GM23338 (cell line): ENCODE measurements at regions not wholly inside any gene's neighbourhood (a gene's known extent, or its start where the extent isn't known, plus 50 kb on each side); places are given as distances from the start of the nearest gene placed in this dataset.
A peak's percentile ranks its signal among the peaks of the same experiment; 100 is the strongest.

ENCODE experiments used
- ATAC-seq: fragments of 200-7000 bp; cut with Tn5 transposase; 3 replicates; pipeline ENCODE4 v1.9.1; 2020
- DNase-seq: peaks from one replicate; pipeline ENCODE4 v3.0.0-alpha.2; 2015; ENCODE audit warnings: low spot score
- H2AFZ ChIP-seq: fragments of 200-600 bp; sonication (generic); 2 replicates; pipeline ENCODE4 v1.8.0; 2016; ENCODE audit warnings: antibody characterized with exemption, mild to moderate bottlenecking, moderate library complexity
- H3F3A ChIP-seq: fragments of 200-600 bp; sonication (generic); replicated peaks from 2 replicates; pipeline ENCODE4 v1.8.0; 2017; ENCODE audit warnings: antibody characterized with exemption, mixed run types, low read depth
- H3K27ac ChIP-seq: fragments of 200-600 bp; sonication (generic); 2 replicates; pipeline ENCODE4 v1.6.1; 2016; ENCODE audit warnings: low read depth
- H3K27me3 ChIP-seq: fragments of 200-600 bp; sonication (generic); 2 replicates; pipeline ENCODE4 v1.8.0; 2016; ENCODE audit warnings: mild to moderate bottlenecking, mixed run types, moderate library complexity; ENCODE audit not compliant: insufficient read depth
- H3K36me3 ChIP-seq: fragments of 200-600 bp; sonication (generic); 2 replicates; pipeline ENCODE4 v1.8.0; 2016; ENCODE audit warnings: mild to moderate bottlenecking; ENCODE audit not compliant: insufficient read depth
- H3K4me1 ChIP-seq: fragments of 200-600 bp; sonication (generic); 2 replicates; pipeline ENCODE4 v1.8.0; 2016; ENCODE audit warnings: mild to moderate bottlenecking, moderate library complexity; ENCODE audit not compliant: insufficient read depth
- H3K4me2 ChIP-seq: fragments of 200-600 bp; sonication (generic); 2 replicates; pipeline ENCODE4 v1.7.1; 2017; ENCODE audit warnings: mixed run types
- H3K4me3 ChIP-seq: fragments of 200-600 bp; sonication (generic); 2 replicates; pipeline ENCODE4 v1.6.1; 2016; ENCODE audit warnings: mixed run types
- H3K79me2 ChIP-seq: fragments of 200-600 bp; sonication (generic); replicated peaks from 2 replicates; pipeline ENCODE4 v1.8.0; 2017; ENCODE audit warnings: mild to moderate bottlenecking; ENCODE audit not compliant: insufficient read depth
- H3K9me2 ChIP-seq: fragments of 200-600 bp; sonication (generic); 2 replicates; pipeline ENCODE4 v1.8.0; 2017; ENCODE audit not compliant: insufficient read depth
- H4K20me1 ChIP-seq: fragments of 200-600 bp; sonication (generic); replicated peaks from 2 replicates; pipeline ENCODE4 v1.8.0; 2017; ENCODE audit warnings: mild to moderate bottlenecking; ENCODE audit not compliant: insufficient read depth
- H3K27ac Mint-ChIP-seq: 2 replicates; pipeline ENCODE4 v1.8.0; 2020; ENCODE audit warnings: inconsistent platforms, mild to moderate bottlenecking, moderate library complexity, mixed read lengths
- H3K27me3 Mint-ChIP-seq: 3 replicates; pipeline ENCODE4 v1.8.0; 2022; ENCODE audit warnings: low read depth, mild to moderate bottlenecking, moderate library complexity, mixed read lengths, inconsistent platforms; ENCODE audit not compliant: insufficient read depth, poor library complexity
- H3K36me3 Mint-ChIP-seq: 3 replicates; pipeline ENCODE4 v1.8.0; 2021; ENCODE audit warnings: low read depth, mild to moderate bottlenecking, inconsistent platforms, moderate library complexity, mixed read lengths
- H3K4me1 Mint-ChIP-seq: 3 replicates; pipeline ENCODE4 v1.8.0; 2020; ENCODE audit warnings: mild to moderate bottlenecking, inconsistent platforms, mixed read lengths
- H3K4me3 Mint-ChIP-seq: 3 replicates; pipeline ENCODE4 v1.8.0; 2021; ENCODE audit warnings: moderate library complexity, mild to moderate bottlenecking, inconsistent platforms, mixed read lengths
- H3K9me3 Mint-ChIP-seq: 3 replicates; pipeline ENCODE4 v1.8.0; 2020; ENCODE audit warnings: moderate library complexity, mild to moderate bottlenecking, inconsistent platforms, mixed read lengths
- CREB1 ChIP-seq: fragments of 250-450 bp; sonication (Bioruptor Pico); IDR thresholded peaks from 2 replicates; pipeline ENCODE4 v1.5.0; 2020; ENCODE audit warnings: low read depth, mild to moderate bottlenecking, moderate library complexity
- ETS1 ChIP-seq: IDR thresholded peaks from 2 replicates; pipeline ENCODE4 v1.6.1; 2016; ENCODE audit warnings: antibody characterized with exemption
- EZH2 ChIP-seq: fragments of 200-600 bp; sonication (generic); IDR thresholded peaks from one replicate; pipeline ENCODE4 v1.8.0; 2017; ENCODE audit warnings: antibody characterized with exemption, mild to moderate bottlenecking, low read depth; ENCODE audit not compliant: unreplicated experiment
- EZH2phosphoT487 ChIP-seq: fragments of 200-600 bp; sonication (generic); IDR thresholded peaks from one replicate; pipeline ENCODE4 v1.8.1; 2018; ENCODE audit warnings: antibody characterized with exemption; ENCODE audit not compliant: unreplicated experiment
- JUNB ChIP-seq: IDR thresholded peaks from one replicate; pipeline ENCODE4 v1.6.1; 2016; ENCODE audit warnings: antibody characterized with exemption; ENCODE audit not compliant: unreplicated experiment
- NANOG ChIP-seq: IDR thresholded peaks from 2 replicates; pipeline ENCODE4 v1.6.1; 2016; ENCODE audit warnings: antibody characterized with exemption, borderline replicate concordance
- POLR2AphosphoS5 ChIP-seq: IDR thresholded peaks from 2 replicates; pipeline ENCODE4 v1.6.1; 2016; ENCODE audit warnings: antibody characterized with exemption, low read depth
- STAT1 ChIP-seq: IDR thresholded peaks from one replicate; pipeline ENCODE4 v1.6.1; 2016; ENCODE audit warnings: antibody characterized with exemption; ENCODE audit not compliant: unreplicated experiment
- ZNF114 ChIP-seq: fragments of 250-450 bp; sonication (Bioruptor Pico); IDR thresholded peaks from 2 replicates; pipeline ENCODE4 v1.5.0; 2020; ENCODE audit warnings: mild to moderate bottlenecking, moderate library complexity
- ZNF331 ChIP-seq: fragments of 250-450 bp; sonication (Bioruptor Pico); IDR thresholded peaks from 2 replicates; pipeline ENCODE4 v1.5.0; 2020; ENCODE audit warnings: low read depth, mild to moderate bottlenecking, moderate library complexity
- TF ChIP-seq, protein P1 (sequence below): IDR thresholded peaks from one replicate; pipeline ENCODE4 v1.6.1; 2018; ENCODE audit warnings: antibody characterized with exemption; ENCODE audit not compliant: unreplicated experiment
- TF ChIP-seq, protein P2 (sequence below), 2 experiments: fragments of 200-600 bp in 1 of 2; sonication (generic) in 1 of 2; conservative IDR thresholded peaks; 2 replicates each; pipeline versions ENCODE4 v1.5.1 to v1.6.1; 2016 to 2017; ENCODE audit warnings: antibody characterized with exemption in 2 of 2, low read depth in 2 of 2, mild to moderate bottlenecking in 2 of 2, moderate library complexity in 1 of 2
- TF ChIP-seq, protein P3 (sequence below): fragments of 250-450 bp; sonication (Bioruptor Pico); IDR thresholded peaks from 2 replicates; pipeline ENCODE4 v1.5.0; 2020; ENCODE audit warnings: mild to moderate bottlenecking, moderate library complexity

GRCh38 chr4:26048378-26048882, 134.4 kb downstream of the SMIM20 start:
- Histone ChIP-seq H3K79me2 (no peaks in the 10 kb centered on the region), H3K4me1 (peaks cover 5% of the 10 kb centered on the region), H3F3A (no peaks in the 10 kb centered on the region), H3K9me2 (peaks cover 24% of the 10 kb centered on the region), H3K4me3 (no peak overlapping the region), H3K27me3 (no peaks in the 10 kb centered on the region), H2AFZ (peak overlapping the region; percentile 83), H4K20me1 (no peaks in the 10 kb centered on the region), H3K27ac (no peak overlapping the region), H3K36me3 (no peaks in the 10 kb centered on the region), H3K4me2 (no peak overlapping the region)
- H3K9me3 Mint-ChIP-seq: peaks cover 3% of the 10 kb centered on the region; the same call in 2 of the 3 replicates
- 0 out of 3 replicates have a peak, but pooled peaks cover 3% of the 10 kb centered on the region for H3K36me3 Mint-ChIP-seq
- no peak for DNase-seq
- H3K27ac Mint-ChIP-seq: no peak overlapping the region
- no peak for ATAC-seq
- peaks cover 10% of the 10 kb centered on the region; the same call in 2 of the 3 replicates for H3K4me1 Mint-ChIP-seq
- no peak for TF ChIP-seq STAT1
- TF ChIP-seq, protein P1, sequence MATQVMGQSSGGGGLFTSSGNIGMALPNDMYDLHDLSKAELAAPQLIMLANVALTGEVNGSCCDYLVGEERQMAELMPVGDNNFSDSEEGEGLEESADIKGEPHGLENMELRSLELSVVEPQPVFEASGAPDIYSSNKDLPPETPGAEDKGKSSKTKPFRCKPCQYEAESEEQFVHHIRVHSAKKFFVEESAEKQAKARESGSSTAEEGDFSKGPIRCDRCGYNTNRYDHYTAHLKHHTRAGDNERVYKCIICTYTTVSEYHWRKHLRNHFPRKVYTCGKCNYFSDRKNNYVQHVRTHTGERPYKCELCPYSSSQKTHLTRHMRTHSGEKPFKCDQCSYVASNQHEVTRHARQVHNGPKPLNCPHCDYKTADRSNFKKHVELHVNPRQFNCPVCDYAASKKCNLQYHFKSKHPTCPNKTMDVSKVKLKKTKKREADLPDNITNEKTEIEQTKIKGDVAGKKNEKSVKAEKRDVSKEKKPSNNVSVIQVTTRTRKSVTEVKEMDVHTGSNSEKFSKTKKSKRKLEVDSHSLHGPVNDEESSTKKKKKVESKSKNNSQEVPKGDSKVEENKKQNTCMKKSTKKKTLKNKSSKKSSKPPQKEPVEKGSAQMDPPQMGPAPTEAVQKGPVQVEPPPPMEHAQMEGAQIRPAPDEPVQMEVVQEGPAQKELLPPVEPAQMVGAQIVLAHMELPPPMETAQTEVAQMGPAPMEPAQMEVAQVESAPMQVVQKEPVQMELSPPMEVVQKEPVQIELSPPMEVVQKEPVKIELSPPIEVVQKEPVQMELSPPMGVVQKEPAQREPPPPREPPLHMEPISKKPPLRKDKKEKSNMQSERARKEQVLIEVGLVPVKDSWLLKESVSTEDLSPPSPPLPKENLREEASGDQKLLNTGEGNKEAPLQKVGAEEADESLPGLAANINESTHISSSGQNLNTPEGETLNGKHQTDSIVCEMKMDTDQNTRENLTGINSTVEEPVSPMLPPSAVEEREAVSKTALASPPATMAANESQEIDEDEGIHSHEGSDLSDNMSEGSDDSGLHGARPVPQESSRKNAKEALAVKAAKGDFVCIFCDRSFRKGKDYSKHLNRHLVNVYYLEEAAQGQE: no peak
- no peak for TF ChIP-seq EZH2
- TF ChIP-seq ETS1: no peak
- TF ChIP-seq JUNB: no peak
- no peak for TF ChIP-seq POLR2AphosphoS5
- TF ChIP-seq EZH2phosphoT487: no peak
- no peak for TF ChIP-seq NANOG
- no peak for TF ChIP-seq CREB1 (CRISPR knock-in tag)
- TF ChIP-seq, protein P2, sequence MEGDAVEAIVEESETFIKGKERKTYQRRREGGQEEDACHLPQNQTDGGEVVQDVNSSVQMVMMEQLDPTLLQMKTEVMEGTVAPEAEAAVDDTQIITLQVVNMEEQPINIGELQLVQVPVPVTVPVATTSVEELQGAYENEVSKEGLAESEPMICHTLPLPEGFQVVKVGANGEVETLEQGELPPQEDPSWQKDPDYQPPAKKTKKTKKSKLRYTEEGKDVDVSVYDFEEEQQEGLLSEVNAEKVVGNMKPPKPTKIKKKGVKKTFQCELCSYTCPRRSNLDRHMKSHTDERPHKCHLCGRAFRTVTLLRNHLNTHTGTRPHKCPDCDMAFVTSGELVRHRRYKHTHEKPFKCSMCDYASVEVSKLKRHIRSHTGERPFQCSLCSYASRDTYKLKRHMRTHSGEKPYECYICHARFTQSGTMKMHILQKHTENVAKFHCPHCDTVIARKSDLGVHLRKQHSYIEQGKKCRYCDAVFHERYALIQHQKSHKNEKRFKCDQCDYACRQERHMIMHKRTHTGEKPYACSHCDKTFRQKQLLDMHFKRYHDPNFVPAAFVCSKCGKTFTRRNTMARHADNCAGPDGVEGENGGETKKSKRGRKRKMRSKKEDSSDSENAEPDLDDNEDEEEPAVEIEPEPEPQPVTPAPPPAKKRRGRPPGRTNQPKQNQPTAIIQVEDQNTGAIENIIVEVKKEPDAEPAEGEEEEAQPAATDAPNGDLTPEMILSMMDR (conservative IDR thresholded peaks at IDR 0.05; ENCODE audit: low read depth in 2 of 2): no peak
- TF ChIP-seq, protein P3, sequence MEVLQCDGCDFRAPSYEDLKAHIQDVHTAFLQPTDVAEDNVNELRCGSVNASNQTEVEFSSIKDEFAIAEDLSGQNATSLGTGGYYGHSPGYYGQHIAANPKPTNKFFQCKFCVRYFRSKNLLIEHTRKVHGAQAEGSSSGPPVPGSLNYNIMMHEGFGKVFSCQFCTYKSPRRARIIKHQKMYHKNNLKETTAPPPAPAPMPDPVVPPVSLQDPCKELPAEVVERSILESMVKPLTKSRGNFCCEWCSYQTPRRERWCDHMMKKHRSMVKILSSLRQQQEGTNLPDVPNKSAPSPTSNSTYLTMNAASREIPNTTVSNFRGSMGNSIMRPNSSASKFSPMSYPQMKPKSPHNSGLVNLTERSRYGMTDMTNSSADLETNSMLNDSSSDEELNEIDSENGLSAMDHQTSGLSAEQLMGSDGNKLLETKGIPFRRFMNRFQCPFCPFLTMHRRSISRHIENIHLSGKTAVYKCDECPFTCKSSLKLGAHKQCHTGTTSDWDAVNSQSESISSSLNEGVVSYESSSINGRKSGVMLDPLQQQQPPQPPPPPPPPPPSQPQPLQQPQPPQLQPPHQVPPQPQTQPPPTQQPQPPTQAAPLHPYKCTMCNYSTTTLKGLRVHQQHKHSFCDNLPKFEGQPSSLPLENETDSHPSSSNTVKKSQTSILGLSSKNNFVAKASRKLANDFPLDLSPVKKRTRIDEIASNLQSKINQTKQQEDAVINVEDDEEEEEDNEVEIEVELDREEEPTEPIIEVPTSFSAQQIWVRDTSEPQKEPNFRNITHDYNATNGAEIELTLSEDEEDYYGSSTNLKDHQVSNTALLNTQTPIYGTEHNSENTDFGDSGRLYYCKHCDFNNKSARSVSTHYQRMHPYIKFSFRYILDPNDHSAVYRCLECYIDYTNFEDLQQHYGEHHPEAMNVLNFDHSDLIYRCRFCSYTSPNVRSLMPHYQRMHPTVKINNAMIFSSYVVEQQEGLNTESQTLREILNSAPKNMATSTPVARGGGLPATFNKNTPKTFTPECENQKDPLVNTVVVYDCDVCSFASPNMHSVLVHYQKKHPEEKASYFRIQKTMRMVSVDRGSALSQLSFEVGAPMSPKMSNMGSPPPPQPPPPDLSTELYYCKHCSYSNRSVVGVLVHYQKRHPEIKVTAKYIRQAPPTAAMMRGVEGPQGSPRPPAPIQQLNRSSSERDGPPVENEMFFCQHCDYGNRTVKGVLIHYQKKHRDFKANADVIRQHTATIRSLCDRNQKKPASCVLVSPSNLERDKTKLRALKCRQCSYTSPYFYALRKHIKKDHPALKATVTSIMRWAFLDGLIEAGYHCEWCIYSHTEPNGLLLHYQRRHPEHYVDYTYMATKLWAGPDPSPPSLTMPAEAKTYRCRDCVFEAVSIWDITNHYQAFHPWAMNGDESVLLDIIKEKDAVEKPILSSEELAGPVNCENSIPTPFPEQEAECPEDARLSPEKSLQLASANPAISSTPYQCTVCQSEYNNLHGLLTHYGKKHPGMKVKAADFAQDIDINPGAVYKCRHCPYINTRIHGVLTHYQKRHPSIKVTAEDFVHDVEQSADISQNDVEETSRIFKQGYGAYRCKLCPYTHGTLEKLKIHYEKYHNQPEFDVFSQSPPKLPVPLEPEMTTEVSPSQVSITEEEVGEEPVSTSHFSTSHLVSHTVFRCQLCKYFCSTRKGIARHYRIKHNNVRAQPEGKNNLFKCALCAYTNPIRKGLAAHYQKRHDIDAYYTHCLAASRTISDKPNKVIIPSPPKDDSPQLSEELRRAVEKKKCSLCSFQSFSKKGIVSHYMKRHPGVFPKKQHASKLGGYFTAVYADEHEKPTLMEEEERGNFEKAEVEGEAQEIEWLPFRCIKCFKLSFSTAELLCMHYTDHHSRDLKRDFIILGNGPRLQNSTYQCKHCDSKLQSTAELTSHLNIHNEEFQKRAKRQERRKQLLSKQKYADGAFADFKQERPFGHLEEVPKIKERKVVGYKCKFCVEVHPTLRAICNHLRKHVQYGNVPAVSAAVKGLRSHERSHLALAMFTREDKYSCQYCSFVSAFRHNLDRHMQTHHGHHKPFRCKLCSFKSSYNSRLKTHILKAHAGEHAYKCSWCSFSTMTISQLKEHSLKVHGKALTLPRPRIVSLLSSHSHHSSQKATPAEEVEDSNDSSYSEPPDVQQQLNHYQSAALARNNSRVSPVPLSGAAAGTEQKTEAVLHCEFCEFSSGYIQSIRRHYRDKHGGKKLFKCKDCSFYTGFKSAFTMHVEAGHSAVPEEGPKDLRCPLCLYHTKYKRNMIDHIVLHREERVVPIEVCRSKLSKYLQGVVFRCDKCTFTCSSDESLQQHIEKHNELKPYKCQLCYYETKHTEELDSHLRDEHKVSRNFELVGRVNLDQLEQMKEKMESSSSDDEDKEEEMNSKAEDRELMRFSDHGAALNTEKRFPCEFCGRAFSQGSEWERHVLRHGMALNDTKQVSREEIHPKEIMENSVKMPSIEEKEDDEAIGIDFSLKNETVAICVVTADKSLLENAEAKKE (CRISPR knock-in tag): no peak
- no peak for TF ChIP-seq ZNF114 (CRISPR knock-in tag)
- no peak for TF ChIP-seq ZNF331 (CRISPR knock-in tag)
- H3K27me3 Mint-ChIP-seq: peaks cover 7% of the 10 kb centered on the region
- H3K4me3 Mint-ChIP-seq: no peak overlapping the region
